C4-2B (cell line): ENCODE measurements at regions not wholly inside any gene's neighbourhood (a gene's known extent, or its start where the extent isn't known, plus 50 kb on each side); places are given as distances from the start of the nearest gene placed in this dataset.

Experiments used
- CTCF ChIP-seq: fragments of 450-650 bp; conservative IDR thresholded peaks from 2 replicates; pipeline ENCODE4 v1.5.1; 2017; ENCODE audit warnings: mild to moderate bottlenecking
- ZFX ChIP-seq: fragments of 450-650 bp; IDR thresholded peaks from 2 replicates; pipeline ENCODE4 v1.6.1; 2017

GRCh38 chr1:22255341-22256212 is 112.7 kb upstream of the WNT4 start:
- TF ChIP-seq CTCF (no peak), ZFX (no peak)
